HG02981 (cell line): ENCODE measurements at regions not wholly inside any gene's neighbourhood (a gene's known extent, or its start where the extent isn't known, plus 50 kb on each side); places are given as distances from the start of the nearest gene placed in this dataset.
A peak's percentile ranks its signal among the peaks of the same experiment; 100 is the strongest.

Experiments used
- ATAC-seq: cut with Tn5 transposase; IDR thresholded peaks from one replicate; pipeline ENCODE4 v1.9.1; 2021; ENCODE audit warnings: mild to moderate bottlenecking, moderate library complexity; ENCODE audit not compliant: unreplicated experiment

GRCh38 chr1:112312879-112313278, 83.1 kb upstream of the CTTNBP2NL start:
- ATAC-seq, result no peak

GRCh38 chr1:112316254-112316913, 79.6 kb upstream of the CTTNBP2NL start:
- no peak for ATAC-seq

GRCh38 chr1:112317140-112317539, 78.9 kb upstream of the CTTNBP2NL start:
- ATAC-seq, result no peak

- ATAC-seq, result no peak
These were observed 78.4 kb upstream of the CTTNBP2NL start for GRCh38 chr1:112317611-112318062.

GRCh38 chr1:112318263-112318662, 77.8 kb upstream of the CTTNBP2NL start:
- no peak for ATAC-seq

- no peak for ATAC-seq
These were observed 77.2 kb upstream of the CTTNBP2NL start for GRCh38 chr1:112318698-112319370.

- no peak for ATAC-seq
These were observed 76.5 kb upstream of the CTTNBP2NL start for GRCh38 chr1:112319371-112320040.

GRCh38 chr1:112320058-112320457, 76.0 kb upstream of the CTTNBP2NL start:
- no peak for ATAC-seq

GRCh38 chr1:112322018-112322417, 74.0 kb upstream of the CTTNBP2NL start:
- no peak for ATAC-seq

GRCh38 chr1:112322983-112323678, 72.9 kb upstream of the CTTNBP2NL start:
- no peak for ATAC-seq

- no peak for ATAC-seq
These were observed 70.5 kb upstream of the CTTNBP2NL start for GRCh38 chr1:112325504-112325903.

- ATAC-seq, result no peak
These were observed 67.4 kb upstream of the CTTNBP2NL start for GRCh38 chr1:112328600-112328999.

- ATAC-seq, result no peak
These were observed 63.6 kb upstream of the CTTNBP2NL start for GRCh38 chr1:112332176-112333150.

GRCh38 chr1:112335351-112335750, 60.7 kb upstream of the CTTNBP2NL start:
- no peak for ATAC-seq

- no peak for ATAC-seq
These were observed 58.9 kb upstream of the CTTNBP2NL start for GRCh38 chr1:112337028-112337531.

- no peak for ATAC-seq
These were observed 54.0 kb upstream of the CTTNBP2NL start for GRCh38 chr1:112341986-112342385.

- no peak for ATAC-seq
These were observed 53.5 kb upstream of the CTTNBP2NL start for GRCh38 chr1:112342558-112342957.

GRCh38 chr1:112344754-112345423, 51.1 kb upstream of the CTTNBP2NL start:
- ATAC-seq, result peak; percentile 70
